B cell (primary cell): ENCODE measurements at regions not wholly inside any gene's neighbourhood (a gene's known extent, or its start where the extent isn't known, plus 50 kb on each side); places are given as distances from the start of the nearest gene placed in this dataset.

Source experiments
- ATAC-seq: fragments of 200-7000 bp; cut with Tn5 transposase; one replicate; pipeline ENCODE4 v1.10.0; 2021; ENCODE audit warnings: low read depth, mild to moderate bottlenecking, moderate number of reproducible peaks, moderate library complexity
- CTCF ChIA-PET: fragments of 350-600 bp; sonication (Branson Sonifier 250); formaldehyde crosslinking; loops from one replicate; lab custom pipeline; 2021; ENCODE audit warnings: antibody characterized with exemption, inconsistent platforms; lab: Charles Lee
- POLR2A ChIA-PET: fragments of 350-600 bp; sonication (Branson Sonifier 250); formaldehyde crosslinking; loops from one replicate; lab custom pipeline; 2021; ENCODE audit warnings: antibody characterized with exemption; lab: Charles Lee
- DNase-seq: peaks from one replicate; pipeline ENCODE4 v3.0.0; 2013
- H2AFZ ChIP-seq: 2 replicates; pipeline ENCODE4 v1.6.1; 2012; ENCODE audit warnings: mild to moderate bottlenecking, low read depth, low read length; ENCODE audit not compliant: insufficient read depth, poor library complexity, severe bottlenecking
- H3K27ac ChIP-seq, 2 donors: 1 replicate in 1 of 2; 2 replicates in 1 of 2; pipeline ENCODE4 v1.5.1; 2012 to 2013; ENCODE audit warnings: low read length in 2 of 2, mild to moderate bottlenecking in 2 of 2, moderate library complexity in 1 of 2
- H3K27me3 ChIP-seq, 4 experiments: fragments of 200-600 bp in 1 of 4; sonication (generic) in 1 of 4; replicated peaks in 1 of 4; 1 replicate in 2 of 4; 2 replicates in 2 of 4; pipeline versions ENCODE4 v1.6.1 to v1.7.0; 2013 to 2016; ENCODE audit warnings: low read length in 3 of 4, mild to moderate bottlenecking in 2 of 4, mixed read lengths in 1 of 4, moderate library complexity in 1 of 4; ENCODE audit not compliant: insufficient read depth in 4 of 4, control insufficient read depth in 3 of 4; ENCODE audit errors: control extremely low read depth in 1 of 4
- H3K36me3 ChIP-seq, 2 experiments: replicated peaks in 1 of 2; 1 replicate in 1 of 2; 2 replicates in 1 of 2; pipeline versions ENCODE4 v1.6.1 to v1.7.1; 2013; ENCODE audit warnings: low read length in 1 of 2; ENCODE audit not compliant: insufficient read depth in 2 of 2, control insufficient read depth in 1 of 2; ENCODE audit errors: control extremely low read depth in 1 of 2, extremely low read depth in 1 of 2
- H3K4me1 ChIP-seq, 2 donors: fragments of 200-600 bp in 1 of 2; sonication (generic) in 1 of 2; 1 replicate in 1 of 2; 2 replicates in 1 of 2; pipeline versions ENCODE4 v1.5.1 to v1.6.1; 2013 to 2017; ENCODE audit warnings: low read length in 2 of 2; ENCODE audit not compliant: control insufficient read depth in 2 of 2, insufficient read depth in 2 of 2
- H3K4me2 ChIP-seq: replicated peaks from 2 replicates; pipeline ENCODE3; 2012; ENCODE audit warnings: mild to moderate bottlenecking, low read depth, low read length; ENCODE audit not compliant: poor library complexity, severe bottlenecking
- H3K4me3 ChIP-seq, 5 experiments: fragments of 200-600 bp in 1 of 5; sonication (generic) in 1 of 5; 1 replicate in 3 of 5; 2 replicates in 2 of 5; pipeline versions ENCODE4 v1.5.1 to v1.7.0; 2011 to 2016; ENCODE audit warnings: low read length in 4 of 5, mild to moderate bottlenecking in 4 of 5, low read depth in 2 of 5, control low read depth in 1 of 5, moderate library complexity in 1 of 5; ENCODE audit not compliant: insufficient read depth in 1 of 5; ENCODE audit errors: control extremely low read depth in 1 of 5, extremely low read depth in 1 of 5
- H3K79me2 ChIP-seq: fragments of 200-600 bp; sonication (generic); one replicate; pipeline ENCODE4 v1.6.0; 2016; ENCODE audit warnings: low read length; ENCODE audit not compliant: control insufficient read depth, insufficient read depth
- H3K9ac ChIP-seq: fragments of 200-600 bp; sonication (generic); 2 replicates; pipeline ENCODE4 v1.6.1; 2017; ENCODE audit warnings: mild to moderate bottlenecking, low read length, moderate library complexity
- H3K9me3 ChIP-seq, 3 donors: one replicate each; pipeline versions ENCODE4 v1.6.1 to v1.7.1; 2013; ENCODE audit warnings: low read length in 2 of 3; ENCODE audit not compliant: control insufficient read depth in 2 of 3, insufficient read depth in 1 of 3; ENCODE audit errors: control extremely low read depth in 1 of 3
- H4K20me1 ChIP-seq: 2 replicates; pipeline ENCODE4 v1.6.0; 2012; ENCODE audit warnings: mild to moderate bottlenecking, low read length; ENCODE audit not compliant: insufficient read depth, control insufficient read depth, poor library complexity, severe bottlenecking
- H3K27ac Mint-ChIP-seq: one replicate; pipeline ENCODE4 v1.8.0; 2021; ENCODE audit warnings: mixed read lengths
- H3K27me3 Mint-ChIP-seq: one replicate; pipeline ENCODE4 v1.8.0; 2021; ENCODE audit warnings: mixed read lengths
- H3K4me1 Mint-ChIP-seq: one replicate; pipeline ENCODE4 v1.8.0; 2021; ENCODE audit warnings: mixed read lengths
- H3K4me3 Mint-ChIP-seq: one replicate; pipeline ENCODE4 v1.8.0; 2021; ENCODE audit warnings: mixed read lengths
- H3K9me3 Mint-ChIP-seq: one replicate; pipeline ENCODE4 v1.8.0; 2022; ENCODE audit warnings: mixed read lengths; ENCODE audit not compliant: insufficient read depth
- EZH2 ChIP-seq: IDR thresholded peaks from 2 replicates; pipeline ENCODE4 v1.6.1; 2012; ENCODE audit warnings: borderline replicate concordance, low read depth, mild to moderate bottlenecking, moderate library complexity, low read length; ENCODE audit not compliant: insufficient read depth, poor library complexity, severe bottlenecking
- WGBS: methylation state at CpG from one replicate; pipeline ENCODE4 v1.1.5; 2013; ENCODE audit warnings: missing lambda C conversion rate; ENCODE audit not compliant: insufficient coverage; 5-methylcytosine and 5-hydroxymethylcytosine counted together
- intact Hi-C: fragments of 100-400 bp; cut with micrococcal nuclease; formaldehyde crosslinking; loops from one replicate; pipeline ENCODE4 v1.10.0; 2022
- TF ChIP-seq, protein P1 (sequence below): fragments of 200-600 bp; IDR thresholded peaks from one replicate; pipeline ENCODE4 v1.8.0; 2022; ENCODE audit warnings: antibody characterized with exemption, mild to moderate bottlenecking

DNA sequence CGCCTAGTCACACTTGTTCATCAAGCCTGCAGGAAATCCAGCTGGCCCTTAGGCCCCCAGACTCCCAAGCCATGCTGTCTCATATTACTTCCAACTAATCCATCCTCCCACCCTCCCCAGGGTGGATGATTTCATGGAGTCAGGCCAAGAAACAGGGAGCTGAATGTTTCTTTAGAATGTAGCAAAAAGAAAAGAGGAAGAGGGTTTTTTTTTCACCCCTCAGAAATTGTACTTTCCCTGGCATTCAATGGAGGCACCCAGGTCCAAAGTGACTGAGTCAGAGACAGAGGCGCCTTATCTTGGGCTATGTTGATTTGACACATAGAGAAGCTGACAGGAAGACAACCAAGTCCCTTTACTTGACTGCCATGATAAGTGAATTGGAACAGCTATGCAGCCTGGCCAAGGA, 260.2 kb upstream of the NR4A3 start:
- H3K4me1 ChIP-seq: no peaks in the 10 kb centered on the region
- POLR2A ChIA-PET: no interaction called here
- H3K27ac Mint-ChIP-seq: no peak overlapping the region
- WGBS: 100% methylated on average over 1 of the region's 2 CpGs
- H3K27ac ChIP-seq: no peak overlapping the region
- peaks cover 6% of the 10 kb centered on the region for H3K9me3 Mint-ChIP-seq
- H2AFZ ChIP-seq: no peak overlapping the region
- peaks cover 9% of the 10 kb centered on the region for H3K27me3 Mint-ChIP-seq
- no peaks in the 10 kb centered on the region for H3K36me3 ChIP-seq
- H3K9ac ChIP-seq: no peak overlapping the region
- no peaks in the 10 kb centered on the region for H3K79me2 ChIP-seq
- H3K27me3 ChIP-seq: peaks cover 0 to 6% (median 0%) of the 10 kb centered on the region in 4 experiments
- CTCF ChIA-PET: interaction anchor here (1.1 kb wide), 1 partner anchor 9 kb away, joined by 3 read pairs; no protein-coding TSS in a partner anchor
- DNase-seq (no peak), ATAC-seq (no peak)
- TF ChIP-seq EZH2: no peak
- TF ChIP-seq, protein P1, sequence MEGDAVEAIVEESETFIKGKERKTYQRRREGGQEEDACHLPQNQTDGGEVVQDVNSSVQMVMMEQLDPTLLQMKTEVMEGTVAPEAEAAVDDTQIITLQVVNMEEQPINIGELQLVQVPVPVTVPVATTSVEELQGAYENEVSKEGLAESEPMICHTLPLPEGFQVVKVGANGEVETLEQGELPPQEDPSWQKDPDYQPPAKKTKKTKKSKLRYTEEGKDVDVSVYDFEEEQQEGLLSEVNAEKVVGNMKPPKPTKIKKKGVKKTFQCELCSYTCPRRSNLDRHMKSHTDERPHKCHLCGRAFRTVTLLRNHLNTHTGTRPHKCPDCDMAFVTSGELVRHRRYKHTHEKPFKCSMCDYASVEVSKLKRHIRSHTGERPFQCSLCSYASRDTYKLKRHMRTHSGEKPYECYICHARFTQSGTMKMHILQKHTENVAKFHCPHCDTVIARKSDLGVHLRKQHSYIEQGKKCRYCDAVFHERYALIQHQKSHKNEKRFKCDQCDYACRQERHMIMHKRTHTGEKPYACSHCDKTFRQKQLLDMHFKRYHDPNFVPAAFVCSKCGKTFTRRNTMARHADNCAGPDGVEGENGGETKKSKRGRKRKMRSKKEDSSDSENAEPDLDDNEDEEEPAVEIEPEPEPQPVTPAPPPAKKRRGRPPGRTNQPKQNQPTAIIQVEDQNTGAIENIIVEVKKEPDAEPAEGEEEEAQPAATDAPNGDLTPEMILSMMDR: no peak
- no peak overlapping the region for H3K4me2 ChIP-seq
- intact Hi-C loops: no loop called here
- no peak overlapping the region for H3K4me3 ChIP-seq
- H3K4me1 Mint-ChIP-seq: no peaks in the 10 kb centered on the region
- peaks cover 0 to 12% (median 8%) of the 10 kb centered on the region in 3 donors for H3K9me3 ChIP-seq
- H4K20me1 ChIP-seq: no peaks in the 10 kb centered on the region
- no peak overlapping the region for H3K4me3 Mint-ChIP-seq

DNA sequence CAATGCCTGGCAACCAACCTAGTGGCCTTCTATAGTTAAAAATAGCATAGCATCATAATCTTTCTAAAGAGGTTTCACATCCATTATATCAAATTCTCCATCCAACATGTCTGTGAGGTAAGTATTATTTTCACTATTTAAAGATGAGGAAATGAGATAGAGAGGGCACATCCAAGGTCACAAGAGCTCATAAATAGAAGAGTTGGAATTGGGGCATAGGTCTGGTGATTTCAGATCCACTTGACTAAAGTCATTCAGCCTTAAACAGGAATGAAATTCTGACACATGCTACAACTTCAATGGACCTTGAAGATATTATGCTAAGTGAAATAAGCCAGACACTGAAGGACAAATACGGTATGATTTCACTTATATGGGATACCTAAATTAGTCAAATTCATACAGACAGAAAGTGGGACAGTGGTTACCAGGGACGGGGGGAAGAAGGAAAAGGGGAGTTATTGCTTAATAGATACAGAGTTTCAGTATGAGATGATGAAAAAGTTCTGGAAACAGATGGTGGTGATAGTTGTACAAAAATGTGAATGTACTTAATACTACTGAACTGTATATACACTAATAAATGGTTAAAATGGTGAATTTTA, 259.6 kb upstream of the NR4A3 start:
- Mint-ChIP-seq H3K9me3 (peaks cover 6% of the 10 kb centered on the region), H3K27me3 (peaks cover 9% of the 10 kb centered on the region), H3K27ac (no peak overlapping the region), H3K4me3 (no peak overlapping the region), H3K4me1 (no peaks in the 10 kb centered on the region)
- no peak for DNase-seq
- intact Hi-C loops: no loop called here
- Histone ChIP-seq H3K36me3 (no peaks in the 10 kb centered on the region), H3K9ac (no peak overlapping the region), H2AFZ (no peak overlapping the region), H3K4me1 (no peaks in the 10 kb centered on the region), H3K9me3 (peaks cover 0 to 9% (median 6%) of the 10 kb centered on the region in 3 donors), H3K27ac (no peak overlapping the region), H3K4me3 (no peak overlapping the region), H3K27me3 (peaks cover 0 to under 1% (median 0%) of the 10 kb centered on the region in 4 experiments), H3K4me2 (no peak overlapping the region), H3K79me2 (no peaks in the 10 kb centered on the region), H4K20me1 (no peaks in the 10 kb centered on the region)
- WGBS: no CpG with 5 or more reads among the region's 2 CpGs
- CTCF ChIA-PET: no interaction called here
- TF ChIP-seq EZH2: no peak
- TF ChIP-seq, protein P1: no peak
- POLR2A ChIA-PET: no interaction called here
- no peak for ATAC-seq
